ENCODE measurements at regions not wholly inside any gene's neighbourhood (a gene's known extent, or its start where the extent isn't known, plus 50 kb on each side); places are given as distances from the start of the nearest gene placed in this dataset.
"Not testable (repeated sequence)": the region's sequence is repeated elsewhere in the genome, so short reads cannot be mapped to it uniquely, and the experiment has no call there.

- H3K9me3 ChIP-seq; H3K4me1 ChIP-seq; H3K27me3 ChIP-seq; H3K9ac ChIP-seq (ENCODE audit: low read depth in 2 of 2, low read length in 2 of 2); H3K27ac ChIP-seq; H3K4me3 ChIP-seq; H3K36me3 ChIP-seq; DNase-seq; intact Hi-C loops (cut with DNase I): not testable (repeated sequence)
Measured at GRCh38 chr9:64813072-64813471, 471.9 kb downstream of the FOXD4L5 start.

- H3K27me3 ChIP-seq = not testable (repeated sequence)
Measured at GRCh38 chr9:64778667-64779066, 506.3 kb downstream of the FOXD4L5 start.

GRCh38 chr9:64776269-64776668 lies 508.7 kb downstream of the FOXD4L5 start:
- H3K36me3 ChIP-seq; intact Hi-C loops (cut with DNase I); H3K4me3 ChIP-seq; H3K4me1 ChIP-seq; DNase-seq; H3K9me3 ChIP-seq; H3K9ac ChIP-seq (ENCODE audit: low read depth in 2 of 2, low read length in 2 of 2); H3K27me3 ChIP-seq; H3K27ac ChIP-seq: not testable (repeated sequence)

More at GRCh38 chr9:64778667-64779066, 506.3 kb downstream of the FOXD4L5 start:
- H3K36me3 ChIP-seq; H3K4me3 ChIP-seq; H3K9me3 ChIP-seq; intact Hi-C loops (cut with DNase I); H3K9ac ChIP-seq (ENCODE audit: low read depth in 2 of 2, low read length in 2 of 2); H3K27ac ChIP-seq; H3K4me1 ChIP-seq; DNase-seq: not testable (repeated sequence)

GRCh38 chr9:64774813-64775793 lies 509.9 kb downstream of the FOXD4L5 start:
- H3K27ac ChIP-seq; H3K4me1 ChIP-seq; H3K9ac ChIP-seq (ENCODE audit: low read depth in 2 of 2, low read length in 2 of 2); H3K4me3 ChIP-seq; intact Hi-C loops (cut with DNase I); H3K9me3 ChIP-seq; H3K36me3 ChIP-seq; H3K27me3 ChIP-seq: not testable (repeated sequence)
- DNase-seq = peak; percentile 32

- H3K4me1 ChIP-seq; DNase-seq; H3K36me3 ChIP-seq; H3K9me3 ChIP-seq; H3K27me3 ChIP-seq; H3K9ac ChIP-seq (ENCODE audit: low read depth in 2 of 2, low read length in 2 of 2); H3K27ac ChIP-seq; intact Hi-C loops (cut with DNase I); H3K4me3 ChIP-seq: not testable (repeated sequence)
Measured at GRCh38 chr9:64774004-64774812, 510.8 kb downstream of the FOXD4L5 start.

- Histone ChIP-seq H3K36me3 (no peaks in the 10 kb centered on the region), H3K27ac (no peak overlapping the region), H3K9me3 (no peaks in the 10 kb centered on the region), H3K4me3 (no peak overlapping the region), H3K4me1 (no peaks in the 10 kb centered on the region), H3K27me3 (no peaks in the 10 kb centered on the region), H3K9ac (ENCODE audit: low read depth in 2 of 2, low read length in 2 of 2) (no peak overlapping the region)
- peak; percentile 18 for DNase-seq
- intact Hi-C loops (cut with DNase I) = no loop called here
- TF ChIP-seq CTCF (IDR thresholded peaks at IDR 0.05) = no peak
Measured at GRCh38 chr9:64773491-64773931, 511.5 kb downstream of the FOXD4L5 start.

GRCh38 chr9:64772751-64773331 lies 512.2 kb downstream of the FOXD4L5 start:
- H3K27ac ChIP-seq; H3K4me3 ChIP-seq; H3K9ac ChIP-seq (ENCODE audit: low read depth in 2 of 2, low read length in 2 of 2); H3K36me3 ChIP-seq; H3K4me1 ChIP-seq; H3K27me3 ChIP-seq; DNase-seq; intact Hi-C loops (cut with DNase I); H3K9me3 ChIP-seq: not testable (repeated sequence)

GRCh38 chr9:64772123-64772736 lies 512.8 kb downstream of the FOXD4L5 start:
- H3K27ac ChIP-seq; H3K9me3 ChIP-seq; H3K27me3 ChIP-seq; H3K9ac ChIP-seq (ENCODE audit: low read depth in 2 of 2, low read length in 2 of 2); intact Hi-C loops (cut with DNase I); H3K4me3 ChIP-seq; H3K36me3 ChIP-seq; H3K4me1 ChIP-seq: not testable (repeated sequence)
- DNase-seq = peak; percentile 22
